Stimulated activated naive CD4-positive, alpha-beta T cell (primary cell): ENCODE measurements at regions not wholly inside any gene's neighbourhood (a gene's known extent, or its start where the extent isn't known, plus 50 kb on each side); places are given as distances from the start of the nearest gene placed in this dataset.
"Not testable (repeated sequence)": the region's sequence is repeated elsewhere in the genome, so short reads cannot be mapped to it uniquely, and the experiment has no call there.

ENCODE experiments used
- DNase-seq, 6 experiments: peaks; one replicate each; lab custom pipeline; 2025; lab: John Stamatoyannopoulos, UW

- no peak for DNase-seq
Observed at GRCh38 chr1:219058891-219059820, 114.5 kb upstream of the LYPLAL1 start.

- no peak for DNase-seq
Observed at GRCh38 chr1:219060798-219061197, 112.9 kb upstream of the LYPLAL1 start.

- DNase-seq = no peak
Observed at GRCh38 chr1:219062161-219062560, 111.5 kb upstream of the LYPLAL1 start.

GRCh38 chr1:219066098-219066497 lies 107.6 kb upstream of the LYPLAL1 start:
- DNase-seq = no peak

- DNase-seq = no peak
Observed at GRCh38 chr1:219066631-219067349, 106.9 kb upstream of the LYPLAL1 start.

- DNase-seq = no peak
Observed at GRCh38 chr1:219067350-219067712, 106.3 kb upstream of the LYPLAL1 start.

- not testable (repeated sequence) for DNase-seq
Observed at GRCh38 chr1:219070395-219070794, 103.3 kb upstream of the LYPLAL1 start.

- DNase-seq = no peak
Observed at GRCh38 chr1:219071209-219071608, 102.5 kb upstream of the LYPLAL1 start.

- no peak for DNase-seq
Observed at GRCh38 chr1:219072329-219072728, 101.3 kb upstream of the LYPLAL1 start.

- DNase-seq = no peak
Observed at GRCh38 chr1:219074084-219074728, 99.5 kb upstream of the LYPLAL1 start.

- no peak for DNase-seq
Observed at GRCh38 chr1:219075121-219075879, 98.4 kb upstream of the LYPLAL1 start.

GRCh38 chr1:219076326-219076937 lies 97.2 kb upstream of the LYPLAL1 start:
- DNase-seq = no peak

- not testable (repeated sequence) for DNase-seq
Observed at GRCh38 chr1:219077767-219078166, 95.9 kb upstream of the LYPLAL1 start.

GRCh38 chr1:219081943-219082925 lies 91.4 kb upstream of the LYPLAL1 start:
- DNase-seq = no peak

GRCh38 chr1:219083631-219084030 lies 90.0 kb upstream of the LYPLAL1 start:
- no peak for DNase-seq

GRCh38 chr1:219085082-219085481 lies 88.6 kb upstream of the LYPLAL1 start:
- no peak for DNase-seq

GRCh38 chr1:219085988-219086387 lies 87.7 kb upstream of the LYPLAL1 start:
- DNase-seq = no peak

- no peak for DNase-seq
Observed at GRCh38 chr1:219086956-219087469, 86.7 kb upstream of the LYPLAL1 start.

GRCh38 chr1:219088778-219089557 lies 84.7 kb upstream of the LYPLAL1 start:
- no peak for DNase-seq
